Activated CD8-positive, alpha-beta memory T cell treated with anti-CD3 and anti-CD28 coated beads, Interleukin-2, amount 50 U/mL, for 48 hours (primary cell): ENCODE measurements at regions not wholly inside any gene's neighbourhood (a gene's known extent, or its start where the extent isn't known, plus 50 kb on each side); places are given as distances from the start of the nearest gene placed in this dataset.

Experiments
- DNase-seq: peaks from one replicate; pipeline ENCODE4 v3.0.0-alpha.2; 2020

DNA sequence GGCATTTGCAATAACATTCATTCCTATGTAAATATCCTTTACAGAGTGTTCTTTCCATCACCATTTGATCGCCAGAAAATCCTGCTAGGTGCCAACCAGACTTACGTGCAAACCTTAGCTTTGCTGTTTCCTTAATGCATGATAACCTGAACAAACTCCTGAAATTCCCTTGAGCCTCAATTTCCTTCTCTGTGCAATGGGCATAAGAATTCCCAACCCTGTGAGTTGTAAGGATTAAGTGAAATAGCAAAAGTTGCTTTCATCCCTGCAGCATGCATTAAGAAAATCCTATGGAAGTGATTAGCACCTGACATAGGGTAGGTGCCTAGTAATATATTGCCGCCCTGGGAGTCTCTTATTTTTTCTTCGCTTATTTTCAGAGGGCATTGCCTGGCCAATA lies 272.7 kb downstream of the MAF start:
- DNase-seq: no peak

- DNase-seq: no peak
Observed at GRCh38 chr16:79326549-79326948, 274.0 kb downstream of the MAF start.

DNA sequence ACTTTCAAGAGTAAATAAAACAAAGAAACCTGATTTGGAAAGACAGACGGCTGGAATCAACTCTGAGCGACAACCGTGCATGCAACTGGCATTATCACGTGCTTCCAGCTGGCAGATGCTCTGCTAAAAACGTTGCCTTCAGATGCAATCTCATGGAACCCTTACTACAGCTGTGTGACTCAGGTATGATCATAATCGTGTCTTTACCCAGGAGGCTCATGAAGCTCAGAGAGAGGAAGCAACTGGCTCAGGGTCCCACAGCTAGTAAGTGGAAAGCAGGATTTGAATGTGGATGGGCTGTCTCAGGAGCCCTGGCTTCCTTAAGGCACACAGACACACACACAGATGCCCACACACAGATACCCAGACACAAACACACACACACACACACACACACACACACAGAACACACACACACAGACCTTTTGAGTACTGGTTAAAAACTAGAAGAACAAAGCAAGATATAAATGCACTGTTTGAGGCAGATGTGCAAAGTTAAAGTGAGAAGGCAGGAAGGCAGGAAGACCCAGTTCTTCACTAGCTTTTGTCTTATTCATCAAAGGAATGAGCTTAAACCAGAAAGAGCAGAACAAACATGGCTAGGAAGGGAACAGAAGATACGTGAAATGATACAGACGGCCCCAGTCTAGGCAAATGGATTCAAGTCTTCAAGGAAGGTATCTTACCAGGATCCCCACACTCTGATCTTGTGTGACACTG lies 275.2 kb downstream of the MAF start:
- no peak for DNase-seq

DNA sequence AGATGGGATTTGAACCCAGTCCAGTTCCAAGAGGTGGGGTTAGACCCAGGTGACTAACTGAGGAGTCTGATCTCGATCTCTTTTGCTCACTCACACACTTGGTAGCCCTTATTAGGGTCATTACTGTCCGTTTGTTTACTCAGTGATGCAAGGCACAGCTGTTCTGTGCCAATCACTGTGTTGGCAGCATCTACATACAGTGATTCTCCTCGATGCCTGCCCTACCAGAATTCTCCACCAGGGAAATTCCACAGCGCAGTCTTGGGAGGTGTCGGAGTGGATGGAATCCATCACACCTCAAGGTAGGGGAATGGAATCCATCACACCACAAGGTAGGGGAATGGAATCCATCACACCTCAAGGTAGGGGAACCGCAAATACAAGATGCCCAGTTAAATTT lies 279.6 kb downstream of the MAF start:
- DNase-seq: no peak

- no peak for DNase-seq
Observed at GRCh38 chr16:79318143-79318899, 282.2 kb downstream of the MAF start.

DNA sequence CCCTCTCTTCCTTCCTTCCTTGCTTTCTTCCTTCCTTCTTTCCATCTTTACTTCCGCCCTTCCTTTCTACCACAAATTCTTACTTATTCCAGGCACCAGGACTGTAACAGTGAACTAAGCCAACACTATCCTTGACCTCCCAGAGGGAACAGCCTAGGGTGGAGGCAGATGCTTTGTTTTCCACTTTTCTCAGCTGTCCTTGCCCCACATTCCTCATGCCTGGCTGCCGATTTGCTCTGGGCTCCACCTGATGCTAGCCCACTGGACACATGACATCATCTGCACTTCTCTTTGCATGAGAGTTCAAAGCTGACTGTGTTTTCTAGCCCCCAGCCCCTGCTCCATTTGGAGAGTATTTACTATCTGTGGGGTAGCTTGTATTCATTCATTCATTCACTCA lies 283.0 kb downstream of the MAF start:
- no peak for DNase-seq

DNA sequence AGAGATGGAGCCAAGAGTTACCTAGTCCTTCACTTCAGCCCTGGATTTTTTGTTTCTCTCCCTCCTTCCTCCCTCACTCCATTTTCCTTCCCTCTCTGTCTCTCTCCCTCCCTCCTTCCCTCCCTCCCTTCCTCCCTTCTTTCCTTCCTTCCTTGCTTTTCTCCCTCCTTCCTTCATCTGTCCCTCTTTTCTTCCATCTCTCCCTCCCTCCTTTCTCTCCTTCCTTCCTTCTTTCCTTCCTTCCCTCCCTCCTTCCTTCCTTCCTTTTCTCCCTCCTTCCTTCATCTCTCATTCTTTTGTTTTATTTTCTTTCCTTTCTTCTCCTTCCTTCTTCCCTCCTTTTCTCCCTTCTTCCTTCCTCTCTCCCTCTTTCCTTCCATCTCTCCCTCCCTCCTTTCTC lies 283.5 kb downstream of the MAF start:
- no peak for DNase-seq

DNA sequence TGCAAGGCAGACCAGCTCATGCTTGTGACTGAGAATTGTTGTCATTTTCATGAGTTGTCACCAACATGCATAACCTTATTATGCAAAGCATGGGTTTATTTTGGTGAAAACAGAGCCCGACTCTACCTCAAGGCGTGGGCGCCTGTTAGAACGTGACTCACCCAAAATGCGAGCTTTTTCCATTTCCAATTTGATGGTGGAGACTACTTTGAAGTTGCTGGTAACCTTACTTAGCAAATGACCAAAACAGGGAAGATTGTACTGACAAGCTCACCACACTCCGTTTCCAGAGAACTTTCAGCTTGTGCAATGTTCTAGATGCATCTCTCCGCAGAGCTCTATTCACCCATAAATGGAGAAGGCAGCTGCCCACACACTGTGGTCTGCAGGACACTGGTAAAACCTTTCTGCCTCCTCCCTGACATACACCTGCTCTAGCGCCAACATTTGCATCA lies 284.5 kb downstream of the MAF start:
- peak; percentile 73 for DNase-seq

DNA sequence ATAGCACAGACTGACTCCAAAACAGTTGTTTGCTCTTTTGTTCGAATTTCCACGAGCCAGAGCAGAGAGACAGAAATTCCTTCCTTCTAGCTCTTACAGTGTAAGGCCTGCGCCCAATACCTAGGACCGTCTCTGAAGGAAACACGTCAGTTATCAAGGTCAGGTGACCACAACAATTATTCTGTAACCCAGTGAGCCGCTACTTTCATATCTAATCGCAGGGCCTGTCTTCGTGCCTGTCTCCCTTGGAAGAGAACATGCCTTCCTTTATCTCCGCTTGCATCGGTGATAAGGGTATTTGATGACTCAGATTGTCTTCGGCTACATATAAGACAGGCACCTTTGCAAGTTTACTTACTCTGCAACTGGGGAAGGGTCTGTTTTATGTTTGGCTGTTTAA lies 288.0 kb downstream of the MAF start:
- DNase-seq: no peak

DNA sequence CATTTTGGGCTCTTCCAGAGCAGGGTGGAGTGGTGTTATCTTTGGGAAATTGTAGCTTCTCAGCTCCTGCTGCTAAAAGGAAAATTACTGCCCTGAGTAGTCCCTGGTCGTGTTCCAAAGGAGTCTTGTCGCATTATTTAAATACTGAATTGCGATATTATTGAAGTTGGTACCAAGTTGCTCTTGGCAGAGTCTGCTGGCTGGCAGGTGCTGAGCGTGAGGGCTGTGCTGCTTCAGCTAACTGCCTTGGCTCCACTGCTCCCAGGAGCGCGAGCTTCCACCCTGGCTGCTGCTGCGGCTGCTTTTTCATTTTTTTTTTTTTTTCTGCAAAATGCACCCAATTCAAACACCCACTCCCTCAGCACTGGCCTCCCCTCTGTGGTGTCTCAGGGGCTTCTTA lies 289.8 kb downstream of the MAF start:
- no peak for DNase-seq

GRCh38 chr16:79309606-79310005 lies 290.9 kb downstream of the MAF start:
- no peak for DNase-seq

DNA sequence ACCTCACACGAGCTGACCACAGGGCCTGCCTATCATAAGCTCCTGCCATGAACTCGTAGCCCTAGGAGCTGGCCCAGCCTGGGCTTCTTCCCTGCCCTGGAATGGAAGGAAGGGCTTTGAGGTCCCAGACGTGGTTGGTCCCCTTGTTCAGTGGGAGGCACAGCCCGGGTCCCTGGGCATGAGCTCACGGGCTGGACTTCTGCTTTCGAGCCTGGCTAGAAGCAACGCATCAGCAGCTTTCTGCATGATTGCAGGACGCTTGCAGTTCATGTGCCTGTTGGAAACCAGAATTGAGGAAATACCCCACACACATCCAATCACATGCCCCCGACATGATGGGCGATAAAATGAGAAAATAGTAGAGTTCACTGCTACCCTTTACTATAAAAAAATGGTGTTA lies 293.3 kb downstream of the MAF start:
- no peak for DNase-seq

GRCh38 chr16:79305074-79305473 lies 295.5 kb downstream of the MAF start:
- no peak for DNase-seq

- no peak for DNase-seq
Observed at GRCh38 chr16:79303959-79304387, 296.6 kb downstream of the MAF start.

- no peak for DNase-seq
Observed at GRCh38 chr16:79303206-79303605, 297.3 kb downstream of the MAF start.

DNA sequence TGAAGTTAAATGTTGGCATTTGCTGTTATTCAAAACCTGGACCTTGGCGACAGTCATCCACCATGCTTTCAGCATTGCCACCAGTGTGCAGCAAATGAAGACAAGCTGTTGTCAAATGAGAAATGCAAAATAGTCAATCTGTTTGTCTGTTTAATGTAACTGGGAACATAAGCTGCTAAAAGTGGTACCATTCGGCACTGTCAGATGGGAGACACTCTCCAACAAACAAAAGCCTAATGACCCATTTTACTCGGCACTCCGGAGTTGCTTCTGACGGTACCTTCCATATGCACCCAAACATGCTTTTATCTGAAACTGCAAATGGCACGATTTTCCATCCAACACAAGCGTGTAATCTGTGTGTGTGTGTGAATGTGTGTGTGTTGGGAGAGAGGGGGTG lies 297.8 kb downstream of the MAF start:
- DNase-seq: no peak

DNA sequence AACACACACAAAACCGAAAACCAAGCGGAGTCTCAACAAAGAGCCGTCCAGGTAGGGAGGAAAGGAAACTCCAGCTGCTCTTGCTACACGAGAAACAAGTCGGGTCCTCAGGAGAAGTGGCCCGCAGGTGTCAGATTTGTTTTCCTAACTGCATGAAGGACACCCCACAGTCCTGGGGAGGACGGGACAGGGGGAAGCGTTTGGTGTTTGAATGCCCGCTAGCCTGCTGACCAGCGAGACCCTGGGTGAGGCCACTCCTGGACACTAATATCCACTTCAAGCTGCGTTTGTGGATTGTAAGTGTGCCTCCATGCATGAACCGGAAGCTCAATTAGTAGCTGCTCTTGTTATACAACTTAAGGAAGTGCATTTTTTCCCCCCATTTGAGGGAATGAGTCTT lies 299.5 kb downstream of the MAF start:
- DNase-seq: no peak

DNA sequence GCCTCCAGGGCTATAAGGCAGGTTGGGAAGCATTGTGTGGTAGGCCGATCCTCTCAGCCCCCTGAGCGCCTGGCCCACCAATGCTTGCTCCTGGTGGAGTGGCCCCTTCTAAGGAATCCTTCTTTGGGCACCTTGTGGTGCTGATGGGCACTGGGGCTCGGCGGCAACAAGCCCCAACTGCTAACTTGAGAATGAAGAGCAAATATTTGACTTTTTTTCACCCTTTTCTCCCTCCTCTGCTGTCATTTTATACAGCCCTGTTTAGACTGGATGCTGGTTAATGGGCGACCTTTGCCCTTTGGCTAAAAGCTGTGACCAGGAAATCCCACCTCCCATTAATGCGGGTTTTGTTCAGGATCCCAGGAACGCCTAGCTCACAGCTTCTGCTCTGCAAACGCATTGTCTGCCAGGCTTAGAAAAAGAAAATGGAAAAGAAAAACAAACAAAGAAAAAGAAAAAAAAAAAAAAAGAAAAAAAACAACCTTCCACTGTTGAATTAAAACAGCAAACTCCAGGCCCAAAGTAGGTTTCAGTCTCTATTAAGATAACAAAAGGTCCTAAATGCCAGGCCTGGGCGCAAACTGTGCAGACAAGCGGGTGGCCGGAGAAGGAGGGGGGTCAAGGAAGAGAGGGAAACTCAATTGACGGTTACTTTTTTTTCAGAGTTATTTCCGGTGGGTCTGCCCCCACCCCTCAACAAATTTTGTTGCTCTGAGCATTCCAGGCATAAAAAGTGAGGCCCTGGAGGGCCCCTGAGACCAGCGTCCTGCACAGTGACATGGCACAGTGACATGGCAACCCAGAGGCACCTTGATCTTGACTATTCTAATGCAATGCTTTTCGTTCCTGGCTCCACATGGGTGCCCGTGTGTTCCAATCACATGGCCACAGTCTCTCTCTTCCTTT lies 301.4 kb downstream of the MAF start:
- no peak for DNase-seq

DNA sequence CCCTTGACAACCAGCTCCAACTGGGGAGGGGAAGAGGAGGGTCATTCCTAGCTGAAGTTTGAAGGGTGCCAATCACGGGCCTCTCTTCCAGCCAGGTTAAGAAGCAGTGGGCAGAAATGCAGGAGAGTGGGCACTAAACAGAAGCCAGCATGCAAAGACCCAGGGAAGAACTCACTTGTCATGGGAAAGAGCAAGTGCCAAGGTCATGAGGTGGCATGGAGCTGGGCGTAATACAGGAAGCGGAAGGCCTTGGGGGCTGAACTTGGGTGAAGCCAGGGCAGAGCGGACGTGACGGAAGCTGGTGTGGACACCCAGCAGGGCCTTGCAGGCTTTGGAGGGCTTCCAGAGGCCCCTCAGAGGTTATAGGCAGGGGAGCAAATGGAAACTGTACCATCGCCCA lies 302.1 kb downstream of the MAF start:
- DNase-seq: no peak

GRCh38 chr16:79297805-79298204 lies 302.7 kb downstream of the MAF start:
- no peak for DNase-seq

- DNase-seq: no peak
Observed at GRCh38 chr16:79297296-79297695, 303.2 kb downstream of the MAF start.

DNA sequence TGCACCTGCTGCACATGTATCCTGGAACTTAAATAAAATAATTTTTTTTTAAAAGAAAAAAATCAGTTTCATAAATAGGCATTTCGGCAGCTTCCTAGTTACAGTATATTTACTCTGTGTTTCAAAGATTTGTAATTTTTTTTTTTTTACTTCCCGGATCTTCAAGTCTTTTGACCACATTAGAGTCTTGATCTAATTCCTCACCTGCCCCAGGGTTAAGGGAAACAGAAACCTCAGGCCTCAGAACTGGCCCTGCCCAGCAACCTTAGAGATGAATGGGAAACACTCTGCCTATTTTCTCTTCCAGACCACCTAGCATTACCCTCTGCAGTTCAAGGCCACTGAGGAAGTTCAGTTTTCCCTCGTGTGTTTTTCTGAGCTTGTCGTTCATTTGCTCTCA lies 304.0 kb downstream of the MAF start:
- DNase-seq: no peak

- no peak for DNase-seq
Observed at GRCh38 chr16:79295746-79296145, 304.8 kb downstream of the MAF start.

- DNase-seq: no peak
Observed at GRCh38 chr16:79295162-79295561, 305.4 kb downstream of the MAF start.
